Mammary epithelial cell (primary cell): ENCODE measurements at regions not wholly inside any gene's neighbourhood (a gene's known extent, or its start where the extent isn't known, plus 50 kb on each side); places are given as distances from the start of the nearest gene placed in this dataset.

ENCODE experiments used
- EZH2 ChIP-seq: IDR thresholded peaks from 2 replicates; pipeline ENCODE4 v1.6.1; 2012; ENCODE audit warnings: low read length, inconsistent platforms, borderline replicate concordance
- TF ChIP-seq, protein P1 (sequence below), 2 donors: IDR thresholded peaks in 1 of 2; conservative IDR thresholded peaks in 1 of 2; 2 replicates each; pipeline ENCODE4 v1.5.1; 2011 to 2012; ENCODE audit warnings: inconsistent platforms in 2 of 2, low read length in 2 of 2, mild to moderate bottlenecking in 2 of 2, control low read depth in 1 of 2, low read depth in 1 of 2; ENCODE audit not compliant: insufficient read depth in 1 of 2; ENCODE audit errors: extremely low read depth in 1 of 2

DNA sequence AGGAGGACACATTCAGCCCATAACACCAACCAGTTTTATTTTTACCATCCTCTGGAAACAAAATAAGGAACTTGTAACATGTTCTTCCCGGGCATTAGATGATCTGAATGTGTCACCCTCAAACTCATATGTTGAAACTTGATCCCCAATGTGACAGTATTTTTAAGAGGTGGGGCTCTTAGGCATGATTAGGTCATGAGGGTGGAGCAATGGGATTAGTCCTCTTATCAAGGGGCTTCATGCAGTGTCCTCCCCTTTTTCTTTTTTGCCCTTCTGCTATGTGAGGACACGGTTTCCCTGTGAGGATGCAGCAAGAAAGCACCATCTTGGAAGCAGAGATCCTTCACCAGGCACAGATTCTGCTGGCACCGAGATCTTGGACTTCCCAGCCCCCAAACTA, 401.5 kb upstream of the TRIB2 start:
- TF ChIP-seq, protein P1, sequence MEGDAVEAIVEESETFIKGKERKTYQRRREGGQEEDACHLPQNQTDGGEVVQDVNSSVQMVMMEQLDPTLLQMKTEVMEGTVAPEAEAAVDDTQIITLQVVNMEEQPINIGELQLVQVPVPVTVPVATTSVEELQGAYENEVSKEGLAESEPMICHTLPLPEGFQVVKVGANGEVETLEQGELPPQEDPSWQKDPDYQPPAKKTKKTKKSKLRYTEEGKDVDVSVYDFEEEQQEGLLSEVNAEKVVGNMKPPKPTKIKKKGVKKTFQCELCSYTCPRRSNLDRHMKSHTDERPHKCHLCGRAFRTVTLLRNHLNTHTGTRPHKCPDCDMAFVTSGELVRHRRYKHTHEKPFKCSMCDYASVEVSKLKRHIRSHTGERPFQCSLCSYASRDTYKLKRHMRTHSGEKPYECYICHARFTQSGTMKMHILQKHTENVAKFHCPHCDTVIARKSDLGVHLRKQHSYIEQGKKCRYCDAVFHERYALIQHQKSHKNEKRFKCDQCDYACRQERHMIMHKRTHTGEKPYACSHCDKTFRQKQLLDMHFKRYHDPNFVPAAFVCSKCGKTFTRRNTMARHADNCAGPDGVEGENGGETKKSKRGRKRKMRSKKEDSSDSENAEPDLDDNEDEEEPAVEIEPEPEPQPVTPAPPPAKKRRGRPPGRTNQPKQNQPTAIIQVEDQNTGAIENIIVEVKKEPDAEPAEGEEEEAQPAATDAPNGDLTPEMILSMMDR (conservative IDR thresholded peaks at IDR 0.05 in 1 of 2, IDR thresholded peaks at IDR 0.05 in 1 of 2; ENCODE audit: extremely low read depth in 1 of 2, insufficient read depth in 1 of 2, low read depth in 1 of 2, low read length in 2 of 2): no peak
- no peak for TF ChIP-seq EZH2
